ENCODE measurements at regions not wholly inside any gene's neighbourhood (a gene's known extent, or its start where the extent isn't known, plus 50 kb on each side); places are given as distances from the start of the nearest gene placed in this dataset.
"Not testable (repeated sequence)": the region's sequence is repeated elsewhere in the genome, so short reads cannot be mapped to it uniquely, and the experiment has no call there.

DNA sequence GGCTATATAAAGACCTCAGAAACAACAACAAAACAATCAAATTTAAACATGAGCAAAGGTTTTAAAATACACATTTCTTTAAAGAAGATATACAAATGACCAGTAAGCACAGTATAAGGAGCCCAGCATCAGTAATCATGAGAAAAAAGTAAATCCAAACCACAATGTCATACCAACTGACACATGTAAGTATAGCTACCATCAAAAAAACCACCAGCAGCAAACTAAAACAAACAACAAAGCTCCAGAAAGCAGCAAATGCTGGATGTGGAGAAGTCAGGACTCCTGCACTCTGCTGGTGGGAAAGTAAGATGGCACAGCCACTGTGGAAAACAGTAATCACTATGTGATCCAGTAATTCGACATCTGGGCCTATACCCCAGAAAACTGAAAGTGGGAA is 368.5 kb downstream of the CDY2B start:
- TF ChIP-seq, protein P1, sequence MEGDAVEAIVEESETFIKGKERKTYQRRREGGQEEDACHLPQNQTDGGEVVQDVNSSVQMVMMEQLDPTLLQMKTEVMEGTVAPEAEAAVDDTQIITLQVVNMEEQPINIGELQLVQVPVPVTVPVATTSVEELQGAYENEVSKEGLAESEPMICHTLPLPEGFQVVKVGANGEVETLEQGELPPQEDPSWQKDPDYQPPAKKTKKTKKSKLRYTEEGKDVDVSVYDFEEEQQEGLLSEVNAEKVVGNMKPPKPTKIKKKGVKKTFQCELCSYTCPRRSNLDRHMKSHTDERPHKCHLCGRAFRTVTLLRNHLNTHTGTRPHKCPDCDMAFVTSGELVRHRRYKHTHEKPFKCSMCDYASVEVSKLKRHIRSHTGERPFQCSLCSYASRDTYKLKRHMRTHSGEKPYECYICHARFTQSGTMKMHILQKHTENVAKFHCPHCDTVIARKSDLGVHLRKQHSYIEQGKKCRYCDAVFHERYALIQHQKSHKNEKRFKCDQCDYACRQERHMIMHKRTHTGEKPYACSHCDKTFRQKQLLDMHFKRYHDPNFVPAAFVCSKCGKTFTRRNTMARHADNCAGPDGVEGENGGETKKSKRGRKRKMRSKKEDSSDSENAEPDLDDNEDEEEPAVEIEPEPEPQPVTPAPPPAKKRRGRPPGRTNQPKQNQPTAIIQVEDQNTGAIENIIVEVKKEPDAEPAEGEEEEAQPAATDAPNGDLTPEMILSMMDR (IDR thresholded peaks at IDR 0.05) = not testable (repeated sequence)
- TF ChIP-seq POLR2A, POLR2AphosphoS5 (IDR thresholded peaks at IDR 0.05): not testable (repeated sequence)
